ENCODE measurements at regions not wholly inside any gene's neighbourhood (a gene's known extent, or its start where the extent isn't known, plus 50 kb on each side); places are given as distances from the start of the nearest gene placed in this dataset.

DNA sequence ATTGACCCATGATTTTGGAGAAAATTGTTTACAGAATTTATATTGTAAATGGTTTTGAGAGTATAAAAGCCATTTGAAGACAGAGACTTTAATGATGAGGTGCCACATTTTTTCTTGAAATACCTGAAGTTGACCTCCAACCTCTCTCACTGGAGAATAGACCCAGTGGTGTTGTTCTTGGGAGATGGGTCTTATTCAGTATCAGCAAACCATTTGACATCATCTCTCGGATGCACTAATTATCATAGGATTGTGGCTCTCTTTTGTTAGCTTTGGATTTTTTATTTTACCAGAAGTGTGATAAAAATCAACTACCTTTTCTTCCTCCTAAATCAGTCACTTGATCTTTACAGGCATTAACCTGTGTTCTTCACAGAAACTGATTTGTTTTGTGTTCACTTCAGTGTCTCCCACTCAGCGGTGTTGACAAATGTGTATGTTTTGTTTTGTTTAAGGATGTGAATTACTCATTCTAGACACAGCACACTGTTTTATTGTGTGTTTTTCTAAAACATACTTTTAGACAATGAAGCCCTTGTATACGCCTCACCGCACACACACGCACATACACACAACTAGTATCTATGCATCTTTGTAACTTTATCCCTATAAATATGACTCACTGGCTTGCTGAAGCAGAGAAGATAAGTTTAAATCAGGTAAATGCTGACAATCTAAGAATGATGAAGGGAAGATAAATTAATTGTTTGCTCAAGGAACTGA lies 455.6 kb downstream of the INHBA start:
- TF ChIP-seq CSDC2 (CRISPR knock-in tag; IDR thresholded peaks at IDR 0.05) (no peak), ZNF70 (CRISPR knock-in tag; IDR thresholded peaks at IDR 0.05) (no peak), ARNTL (CRISPR knock-in tag; IDR thresholded peaks at IDR 0.05; ENCODE audit: borderline replicate concordance, low read depth) (no peak), CREB5 (CRISPR knock-in tag; IDR thresholded peaks at IDR 0.05; ENCODE audit: low read depth) (no peak), ZFP3 (CRISPR knock-in tag; IDR thresholded peaks at IDR 0.05) (no peak), ZC3H10 (CRISPR knock-in tag; IDR thresholded peaks at IDR 0.05) (peak; percentile 48; the same call in 1 of the 2 replicates), ESRRG (CRISPR knock-in tag; IDR thresholded peaks at IDR 0.05) (no peak), PPARA (CRISPR knock-in tag; IDR thresholded peaks at IDR 0.05; ENCODE audit: borderline replicate concordance) (no peak), TCF4 (CRISPR knock-in tag; IDR thresholded peaks at IDR 0.05; ENCODE audit: borderline replicate concordance) (no peak), ZFP30 (CRISPR knock-in tag; IDR thresholded peaks at IDR 0.05) (no peak), BACH2 (CRISPR knock-in tag; IDR thresholded peaks at IDR 0.05; ENCODE audit: borderline replicate concordance) (no peak), TSHZ2 (CRISPR knock-in tag; IDR thresholded peaks at IDR 0.05) (no peak)

All from SK-N-SH treated with all-trans-retinoic acid at 6 μM for 48 hours (cell line).